CD4-positive, alpha-beta memory T cell (primary cell): ENCODE measurements at regions not wholly inside any gene's neighbourhood (a gene's known extent, or its start where the extent isn't known, plus 50 kb on each side); places are given as distances from the start of the nearest gene placed in this dataset.

Source experiments
- CTCF ChIA-PET: fragments of 350-600 bp; sonication (Branson Sonifier 250); formaldehyde crosslinking; loops from one replicate; lab custom pipeline; 2021; ENCODE audit warnings: inconsistent platforms; ENCODE audit not compliant: partially characterized antibody; lab: Charles Lee
- POLR2A ChIA-PET: fragments of 350-600 bp; sonication (Branson Sonifier 250); formaldehyde crosslinking; loops from one replicate; lab custom pipeline; 2021; ENCODE audit not compliant: partially characterized antibody; lab: Charles Lee
- DNase-seq, 5 donors: peaks; one replicate each; pipeline versions ENCODE4 v3.0.0 to v3.0.0-alpha.2; 2020 to 2022; ENCODE audit warnings: mixed read lengths in 1 of 5
- H3K27ac ChIP-seq: one replicate; pipeline ENCODE4 v1.7.0; 2013; ENCODE audit warnings: low read depth, low read length
- H3K27me3 ChIP-seq: 2 replicates; pipeline ENCODE4 v1.7.0; 2013; ENCODE audit warnings: mild to moderate bottlenecking, low read length, moderate library complexity; ENCODE audit not compliant: insufficient read depth
- H3K36me3 ChIP-seq: 2 replicates; pipeline ENCODE4 v1.7.0; 2013; ENCODE audit warnings: mild to moderate bottlenecking, low read length, moderate library complexity; ENCODE audit not compliant: insufficient read depth
- H3K4me1 ChIP-seq: 2 replicates; pipeline ENCODE4 v1.7.0; 2013; ENCODE audit warnings: mild to moderate bottlenecking, low read length, moderate library complexity; ENCODE audit not compliant: insufficient read depth
- H3K4me3 ChIP-seq, 2 donors: one replicate each; pipeline ENCODE4 v1.7.0; 2013; ENCODE audit warnings: low read length in 2 of 2, mild to moderate bottlenecking in 1 of 2
- H3K9me3 ChIP-seq, 2 donors: one replicate each; pipeline ENCODE4 v1.7.0; 2013; ENCODE audit warnings: low read length in 2 of 2, control low read depth in 1 of 2; ENCODE audit not compliant: control insufficient read depth in 1 of 2
- H3K27ac Mint-ChIP-seq, 7 donors: one replicate each; pipeline ENCODE4 v1.8.0; 2020 to 2021; ENCODE audit warnings: mixed read lengths in 7 of 7, mild to moderate bottlenecking in 6 of 7, inconsistent platforms in 3 of 7, moderate library complexity in 3 of 7
- H3K27me3 Mint-ChIP-seq, 2 donors: one replicate each; pipeline ENCODE4 v1.8.0; 2020 to 2021; ENCODE audit warnings: mixed read lengths in 2 of 2
- H3K36me3 Mint-ChIP-seq, 2 donors: one replicate each; pipeline ENCODE4 v1.8.0; 2020 to 2021; ENCODE audit warnings: mixed read lengths in 2 of 2, inconsistent platforms in 1 of 2, mild to moderate bottlenecking in 1 of 2
- H3K4me1 Mint-ChIP-seq, 4 donors: one replicate each; pipeline ENCODE4 v1.8.0; 2020 to 2021; ENCODE audit warnings: mixed read lengths in 4 of 4, mild to moderate bottlenecking in 1 of 4
- H3K4me3 Mint-ChIP-seq, 8 donors: one replicate each; pipeline ENCODE4 v1.8.0; 2020 to 2021; ENCODE audit warnings: mixed read lengths in 8 of 8, mild to moderate bottlenecking in 7 of 8, moderate library complexity in 6 of 8, inconsistent platforms in 3 of 8
- H3K9me3 Mint-ChIP-seq, 8 donors: one replicate each; pipeline ENCODE4 v1.8.0; 2020 to 2021; ENCODE audit warnings: mixed read lengths in 8 of 8, mild to moderate bottlenecking in 5 of 8, inconsistent platforms in 3 of 8, moderate library complexity in 1 of 8
- intact Hi-C: fragments of 100-400 bp; cut with micrococcal nuclease; formaldehyde crosslinking; loops from one replicate; pipeline ENCODE4 v1.15.1; 2023

DNA sequence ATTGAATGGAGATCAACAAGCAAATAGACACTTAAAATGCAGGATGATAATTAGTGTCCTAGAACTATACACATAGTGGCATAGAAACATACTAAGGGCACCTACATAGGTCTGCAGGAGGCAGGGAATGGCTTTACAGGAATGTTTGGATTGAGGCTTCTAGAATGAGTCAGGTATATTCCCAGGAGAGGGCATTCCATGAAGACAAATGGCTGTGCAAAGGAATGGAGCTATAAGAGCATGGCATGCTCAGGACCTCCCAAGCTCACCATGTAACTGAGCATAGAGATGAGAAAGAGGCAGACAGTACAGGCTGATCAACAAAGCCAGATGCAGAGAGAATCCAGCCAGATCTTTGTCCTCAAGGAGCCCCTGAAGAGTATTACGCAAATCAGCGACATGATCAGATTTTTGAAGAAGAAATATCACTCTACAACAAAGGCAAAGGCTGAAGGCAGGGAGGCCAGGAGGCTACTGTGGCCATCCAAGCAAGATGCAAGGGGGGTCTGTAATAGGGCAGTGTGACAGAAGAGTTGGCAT lies 211.1 kb upstream of the MTNR1B start:
- Histone ChIP-seq H3K4me3 (no peak overlapping the region), H3K27ac (no peak overlapping the region), H3K27me3 (no peaks in the 10 kb centered on the region), H3K4me1 (no peaks in the 10 kb centered on the region), H3K36me3 (no peaks in the 10 kb centered on the region), H3K9me3 (no peaks in the 10 kb centered on the region)
- Mint-ChIP-seq H3K9me3 (peaks cover 0 to 2% (median 0%) of the 10 kb centered on the region in 8 donors), H3K27me3 (peaks cover 0 to 2% of the 10 kb centered on the region in 2 donors), H3K4me3 (no peak overlapping the region), H3K36me3 (no peaks in the 10 kb centered on the region), H3K27ac (no peak overlapping the region), H3K4me1 (no peaks in the 10 kb centered on the region)
- DNase-seq, result no peak
- intact Hi-C loops, result no loop called here
- ChIA-PET POLR2A (no interaction called here), CTCF (no interaction called here)

DNA sequence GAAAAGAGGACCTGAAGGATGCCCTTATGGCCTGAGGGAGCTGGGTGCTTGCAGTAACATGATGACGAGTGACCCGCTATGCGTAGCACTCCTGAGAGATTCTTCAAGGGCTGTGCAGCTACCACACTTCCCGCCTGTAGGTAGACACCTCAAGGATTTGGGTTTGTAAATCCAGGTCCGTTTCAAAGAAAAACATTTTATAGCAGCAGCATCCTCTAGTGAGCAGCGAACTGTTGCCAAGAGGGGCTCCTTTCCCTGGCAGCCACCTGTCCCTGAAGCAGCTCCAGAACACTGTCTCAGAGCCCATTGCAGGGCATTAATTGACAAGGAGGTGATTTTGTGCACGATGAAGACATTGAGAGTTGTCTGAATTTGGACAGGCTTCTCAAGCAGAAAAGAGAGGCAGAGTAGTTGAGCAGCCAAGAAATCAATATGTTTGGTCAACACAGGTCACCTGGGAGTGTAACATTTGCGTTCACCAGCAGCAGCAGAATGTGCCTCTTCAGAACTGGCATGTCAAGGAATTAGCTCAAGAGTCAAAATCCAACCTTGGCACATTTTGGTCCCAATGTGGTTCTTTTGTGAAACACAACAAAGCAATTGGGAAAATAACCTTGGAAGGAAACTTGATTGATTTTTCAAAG lies 209.8 kb upstream of the MTNR1B start:
- ChIA-PET CTCF (no interaction called here), POLR2A (no interaction called here)
- intact Hi-C loops, result no loop called here
- Histone ChIP-seq H3K9me3 (no peaks in the 10 kb centered on the region), H3K36me3 (no peaks in the 10 kb centered on the region), H3K27ac (no peak overlapping the region), H3K4me3 (no peak overlapping the region), H3K4me1 (no peaks in the 10 kb centered on the region), H3K27me3 (no peaks in the 10 kb centered on the region)
- Mint-ChIP-seq H3K4me3 (no peak overlapping the region), H3K27me3 (peaks cover 0 to 2% of the 10 kb centered on the region in 2 donors), H3K36me3 (no peaks in the 10 kb centered on the region), H3K4me1 (no peaks in the 10 kb centered on the region), H3K27ac (no peak overlapping the region), H3K9me3 (peaks cover 0 to 2% (median 0%) of the 10 kb centered on the region in 8 donors)
- DNase-seq, result no peak

DNA sequence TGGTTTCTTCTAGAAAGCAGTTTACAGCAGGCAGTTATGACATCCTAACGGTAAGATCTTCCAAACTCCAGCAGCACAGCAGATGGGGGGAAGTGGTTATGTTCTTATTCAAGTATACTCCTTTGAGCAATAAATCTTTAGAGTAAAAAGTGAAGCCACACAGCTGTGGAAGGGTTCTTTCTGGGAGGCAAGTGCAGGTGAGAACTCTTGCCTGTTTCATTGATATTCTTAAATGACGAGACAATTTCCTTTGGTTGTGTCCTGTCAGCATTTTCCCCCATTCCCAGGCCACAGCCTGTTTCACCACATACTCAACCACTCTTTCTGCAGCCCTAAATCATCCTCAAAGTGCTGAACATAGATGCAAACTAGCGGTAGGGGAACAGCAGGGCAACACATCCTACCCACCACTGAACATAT lies 207.3 kb upstream of the MTNR1B start:
- Mint-ChIP-seq H3K36me3 (no peaks in the 10 kb centered on the region), H3K9me3 (peaks cover 0 to 5% (median 0%) of the 10 kb centered on the region in 8 donors), H3K27ac (no peak overlapping the region), H3K4me3 (no peak overlapping the region), H3K4me1 (peaks cover 0 to 4% (median 0%) of the 10 kb centered on the region in 4 donors), H3K27me3 (peaks cover 0 to 9% of the 10 kb centered on the region in 2 donors)
- H3K27ac ChIP-seq, result no peak overlapping the region
- no peaks in the 10 kb centered on the region for H3K9me3 ChIP-seq
- DNase-seq, result no peak
- H3K4me1 ChIP-seq, result no peaks in the 10 kb centered on the region
- no peaks in the 10 kb centered on the region for H3K36me3 ChIP-seq
- H3K27me3 ChIP-seq, result no peaks in the 10 kb centered on the region
- intact Hi-C loops, result no loop called here
- no peak overlapping the region for H3K4me3 ChIP-seq
- POLR2A ChIA-PET, result no interaction called here
- CTCF ChIA-PET, result no interaction called here

DNA sequence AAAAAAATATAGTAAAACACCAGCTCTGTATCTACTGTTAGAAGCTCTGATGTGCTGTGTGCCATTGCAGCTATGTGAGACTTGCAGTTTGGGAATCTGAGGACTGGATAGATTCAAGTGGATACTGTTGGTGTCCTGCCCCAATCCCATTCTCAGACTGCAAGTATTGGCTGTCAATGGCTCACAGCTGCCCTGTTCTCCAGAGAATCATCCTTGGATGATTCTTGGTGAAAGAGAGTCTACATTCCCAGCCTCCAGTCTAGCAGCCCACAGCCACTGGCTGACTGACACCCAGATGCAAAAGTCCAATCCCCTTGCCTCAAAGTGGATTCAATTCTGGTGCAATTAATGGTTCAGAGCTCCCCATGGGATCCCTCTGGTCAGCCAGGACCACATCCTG lies 206.1 kb upstream of the MTNR1B start:
- no peak overlapping the region for H3K4me3 Mint-ChIP-seq

GRCh38 chr11:92764128-92764527 lies 205.3 kb upstream of the MTNR1B start:
- peaks cover 0 to 5% (median 0%) of the 10 kb centered on the region in 8 donors for H3K9me3 Mint-ChIP-seq
- no peak overlapping the region for H3K27ac ChIP-seq
- CTCF ChIA-PET, result no interaction called here
- H3K27ac Mint-ChIP-seq, result no peak overlapping the region
- H3K9me3 ChIP-seq, result no peaks in the 10 kb centered on the region
- H3K36me3 Mint-ChIP-seq, result no peaks in the 10 kb centered on the region
- no peaks in the 10 kb centered on the region for H3K4me1 ChIP-seq
- H3K4me3 Mint-ChIP-seq, result no peak overlapping the region
- DNase-seq, result no peak
- H3K4me3 ChIP-seq, result no peak overlapping the region
- POLR2A ChIA-PET, result no interaction called here
- H3K27me3 Mint-ChIP-seq, result peaks cover 2 to 15% of the 10 kb centered on the region in 2 donors
- peaks cover 0 to 5% (median 4%) of the 10 kb centered on the region in 4 donors for H3K4me1 Mint-ChIP-seq
- H3K36me3 ChIP-seq, result no peaks in the 10 kb centered on the region
- intact Hi-C loops, result no loop called here
- H3K27me3 ChIP-seq, result no peaks in the 10 kb centered on the region

More for the DNA sequence above, 206.1 kb upstream of the MTNR1B start:
- intact Hi-C loops, result no loop called here
- Histone ChIP-seq H3K36me3 (no peaks in the 10 kb centered on the region), H3K4me1 (no peaks in the 10 kb centered on the region), H3K9me3 (no peaks in the 10 kb centered on the region), H3K27ac (no peak overlapping the region), H3K4me3 (no peak overlapping the region), H3K27me3 (no peaks in the 10 kb centered on the region)
- ChIA-PET POLR2A (no interaction called here), CTCF (no interaction called here)
- Mint-ChIP-seq H3K9me3 (peaks cover 0 to 5% (median 0%) of the 10 kb centered on the region in 8 donors), H3K4me1 (peaks cover 0 to 5% (median 4%) of the 10 kb centered on the region in 4 donors), H3K27ac (no peak overlapping the region), H3K27me3 (peaks cover 2 to 15% of the 10 kb centered on the region in 2 donors), H3K36me3 (no peaks in the 10 kb centered on the region)
- DNase-seq, result no peak

- no peaks in the 10 kb centered on the region for H3K36me3 ChIP-seq
- no peaks in the 10 kb centered on the region for H3K4me1 ChIP-seq
- ChIA-PET CTCF (no interaction called here), POLR2A (no interaction called here)
- H3K27ac ChIP-seq, result no peak overlapping the region
- intact Hi-C loops, result no loop called here
- H3K27me3 ChIP-seq, result no peaks in the 10 kb centered on the region
- DNase-seq, result no peak
- no peaks in the 10 kb centered on the region for H3K36me3 Mint-ChIP-seq
- H3K27me3 Mint-ChIP-seq, result peaks cover 2 to 15% of the 10 kb centered on the region in 2 donors
- H3K4me1 Mint-ChIP-seq, result peaks cover 0 to 5% (median 4%) of the 10 kb centered on the region in 4 donors
- no peak overlapping the region for H3K4me3 ChIP-seq
- H3K4me3 Mint-ChIP-seq, result peak overlapping the region in 1 of 8 donors; percentile 9
- no peaks in the 10 kb centered on the region for H3K9me3 ChIP-seq
- peaks cover 0 to 5% (median 0%) of the 10 kb centered on the region in 8 donors for H3K9me3 Mint-ChIP-seq
- no peak overlapping the region for H3K27ac Mint-ChIP-seq
Observed at GRCh38 chr11:92765082-92765840, 204.2 kb upstream of the MTNR1B start.

GRCh38 chr11:92765965-92766371 lies 203.5 kb upstream of the MTNR1B start:
- no peaks in the 10 kb centered on the region for H3K27me3 ChIP-seq
- no peaks in the 10 kb centered on the region for H3K9me3 ChIP-seq
- H3K4me3 ChIP-seq, result no peak overlapping the region
- Mint-ChIP-seq H3K9me3 (peaks cover 0 to 5% (median 0%) of the 10 kb centered on the region in 8 donors), H3K36me3 (no peaks in the 10 kb centered on the region), H3K4me3 (peak overlapping the region in 4 of 8 donors; percentile 14 to 42 (median 41)), H3K27ac (no peak overlapping the region), H3K4me1 (peaks cover 0 to 5% (median 4%) of the 10 kb centered on the region in 4 donors), H3K27me3 (peaks cover 2 to 15% of the 10 kb centered on the region in 2 donors)
- H3K27ac ChIP-seq, result no peak overlapping the region
- CTCF ChIA-PET, result no interaction called here
- POLR2A ChIA-PET, result no interaction called here
- no peak for DNase-seq
- H3K4me1 ChIP-seq, result no peaks in the 10 kb centered on the region
- H3K36me3 ChIP-seq, result no peaks in the 10 kb centered on the region
- intact Hi-C loops, result no loop called here
